Neural progenitor cell (in vitro differentiated cells): ENCODE measurements at regions not wholly inside any gene's neighbourhood (a gene's known extent, or its start where the extent isn't known, plus 50 kb on each side); places are given as distances from the start of the nearest gene placed in this dataset.
"Not testable (repeated sequence)": the region's sequence is repeated elsewhere in the genome, so short reads cannot be mapped to it uniquely, and the experiment has no call there.

ENCODE experiments used
- DNase-seq: peaks from one replicate; pipeline ENCODE4 v3.0.0-alpha.2; 2016; ENCODE audit warnings: low spot score
- H2AFZ ChIP-seq: fragments of 200-600 bp; sonication (generic); replicated peaks from 2 replicates; pipeline ENCODE4 v1.6.1; 2016; ENCODE audit warnings: antibody characterized with exemption
- H3F3A ChIP-seq: fragments of 200-600 bp; sonication (generic); 2 replicates; pipeline ENCODE4 v1.6.1; 2016; ENCODE audit warnings: antibody characterized with exemption, low read depth
- H3K27ac ChIP-seq: fragments of 200-600 bp; sonication (generic); 2 replicates; pipeline ENCODE4 v1.5.1; 2016; ENCODE audit warnings: mild to moderate bottlenecking
- H3K27me3 ChIP-seq: fragments of 200-600 bp; sonication (generic); 2 replicates; pipeline ENCODE4 v1.6.1; 2016; ENCODE audit warnings: mild to moderate bottlenecking, moderate library complexity
- H3K36me3 ChIP-seq: fragments of 200-600 bp; sonication (generic); 2 replicates; pipeline ENCODE4 v1.5.1; 2016
- H3K4me1 ChIP-seq: fragments of 200-600 bp; sonication (generic); 2 replicates; pipeline ENCODE4 v1.6.1; 2016; ENCODE audit warnings: mixed run types
- H3K4me2 ChIP-seq: fragments of 200-600 bp; sonication (generic); 2 replicates; pipeline ENCODE4 v1.6.1; 2016
- H3K4me3 ChIP-seq: fragments of 200-600 bp; sonication (generic); 2 replicates; pipeline ENCODE4 v1.5.1; 2016
- H3K79me2 ChIP-seq: fragments of 200-600 bp; sonication (generic); 2 replicates; pipeline ENCODE4 v1.6.1; 2016; ENCODE audit warnings: low read depth
- H3K9ac ChIP-seq: fragments of 200-600 bp; sonication (generic); 2 replicates; pipeline ENCODE4 v1.6.1; 2016
- H3K9me3 ChIP-seq: fragments of 200-600 bp; sonication (generic); 2 replicates; pipeline ENCODE4 v1.5.1; 2016; ENCODE audit warnings: low read depth
- H4K20me1 ChIP-seq: fragments of 200-600 bp; sonication (generic); 2 replicates; pipeline ENCODE4 v1.6.1; 2016; ENCODE audit warnings: low read depth
- H3K27ac Mint-ChIP-seq: 3 replicates; pipeline ENCODE4 v1.8.0; 2021; ENCODE audit warnings: mixed read lengths
- H3K27me3 Mint-ChIP-seq: 2 replicates; pipeline ENCODE4 v1.8.0; 2022; ENCODE audit warnings: low read depth, mild to moderate bottlenecking, inconsistent platforms, moderate library complexity, mixed read lengths; ENCODE audit not compliant: insufficient read depth
- H3K36me3 Mint-ChIP-seq: 3 replicates; pipeline ENCODE4 v1.8.0; 2021; ENCODE audit warnings: mixed read lengths
- H3K4me1 Mint-ChIP-seq: 3 replicates; pipeline ENCODE4 v1.8.0; 2021; ENCODE audit warnings: mixed read lengths
- H3K4me3 Mint-ChIP-seq: 3 replicates; pipeline ENCODE4 v1.8.0; 2021; ENCODE audit warnings: mild to moderate bottlenecking, moderate library complexity, mixed read lengths
- H3K9me3 Mint-ChIP-seq: 3 replicates; pipeline ENCODE4 v1.8.0; 2020; ENCODE audit warnings: mixed read lengths
- CTCF ChIP-seq: fragments of 200-600 bp; sonication (generic); IDR thresholded peaks from 2 replicates; pipeline ENCODE4 v1.5.1; 2017; ENCODE audit warnings: antibody characterized with exemption, mild to moderate bottlenecking
- EZH2 ChIP-seq: fragments of 200-600 bp; sonication (generic); IDR thresholded peaks from 2 replicates; pipeline ENCODE4 v1.6.1; 2017; ENCODE audit warnings: antibody characterized with exemption, mild to moderate bottlenecking, moderate library complexity
- EZH2phosphoT487 ChIP-seq: fragments of 200-600 bp; sonication (generic); IDR thresholded peaks from 2 replicates; pipeline ENCODE4 v1.6.1; 2017; ENCODE audit warnings: antibody characterized with exemption

- H3K9ac ChIP-seq = no peak overlapping the region
- peaks cover 14% of the 10 kb centered on the region for H3K4me1 ChIP-seq
- TF ChIP-seq EZH2 = no peak
- TF ChIP-seq EZH2phosphoT487 = no peak
- no peak for TF ChIP-seq CTCF
- H3F3A ChIP-seq = no peaks in the 10 kb centered on the region
- H3K4me1 Mint-ChIP-seq = peaks cover 6% of the 10 kb centered on the region
- no peaks in the 10 kb centered on the region for H3K36me3 Mint-ChIP-seq
- H3K27ac Mint-ChIP-seq = no peak overlapping the region
- H3K4me3 ChIP-seq = no peak overlapping the region
- no peak overlapping the region for H3K27ac ChIP-seq
- H3K4me3 Mint-ChIP-seq = no peak overlapping the region
- peak overlapping the region; percentile 5 for H3K4me2 ChIP-seq
- H2AFZ ChIP-seq = no peak overlapping the region
- H3K9me3 Mint-ChIP-seq = peaks cover 6% of the 10 kb centered on the region
- H3K36me3 ChIP-seq = no peaks in the 10 kb centered on the region
- H3K27me3 Mint-ChIP-seq = no peaks in the 10 kb centered on the region
- H3K79me2 ChIP-seq = peaks cover 12% of the 10 kb centered on the region
- H3K27me3 ChIP-seq = no peaks in the 10 kb centered on the region
- no peaks in the 10 kb centered on the region for H4K20me1 ChIP-seq
- no peak for DNase-seq
- H3K9me3 ChIP-seq = no peaks in the 10 kb centered on the region
These were observed 92.6 kb upstream of the GAS1 start for GRCh38 chr9:87039809-87040392.

- H3K79me2 ChIP-seq = peaks cover 12% of the 10 kb centered on the region
- H3K27me3 ChIP-seq = no peaks in the 10 kb centered on the region
- no peak overlapping the region for H3K9ac ChIP-seq
- no peaks in the 10 kb centered on the region for H3K36me3 ChIP-seq
- H3K9me3 Mint-ChIP-seq = peaks cover 6% of the 10 kb centered on the region
- H3K4me1 Mint-ChIP-seq = peaks cover 6% of the 10 kb centered on the region
- no peaks in the 10 kb centered on the region for H3K36me3 Mint-ChIP-seq
- no peaks in the 10 kb centered on the region for H3K9me3 ChIP-seq
- no peak overlapping the region for H3K27ac ChIP-seq
- DNase-seq = no peak
- peaks cover 14% of the 10 kb centered on the region for H3K4me1 ChIP-seq
- H4K20me1 ChIP-seq = no peaks in the 10 kb centered on the region
- no peaks in the 10 kb centered on the region for H3F3A ChIP-seq
- H3K27ac Mint-ChIP-seq = no peak overlapping the region
- H3K4me2 ChIP-seq = peak overlapping the region; percentile 73
- no peak overlapping the region for H3K4me3 Mint-ChIP-seq
- TF ChIP-seq EZH2 = no peak
- TF ChIP-seq CTCF = no peak
- no peak for TF ChIP-seq EZH2phosphoT487
- H3K4me3 ChIP-seq = peak overlapping the region; percentile 48
- H2AFZ ChIP-seq = no peak overlapping the region
- no peaks in the 10 kb centered on the region for H3K27me3 Mint-ChIP-seq
These were observed 93.2 kb upstream of the GAS1 start for GRCh38 chr9:87040410-87041009.

GRCh38 chr9:87041553-87042235 lies 94.4 kb upstream of the GAS1 start:
- DNase-seq, H3K4me1 Mint-ChIP-seq, H3K36me3 ChIP-seq, H3K27me3 ChIP-seq, H3F3A ChIP-seq, H3K9me3 Mint-ChIP-seq, H3K36me3 Mint-ChIP-seq, H3K9ac ChIP-seq, H4K20me1 ChIP-seq, H3K27me3 Mint-ChIP-seq, H3K9me3 ChIP-seq: not testable (repeated sequence)
- H3K79me2 ChIP-seq = peaks cover 12% of the 10 kb centered on the region
- peak overlapping the region; percentile 78 for H2AFZ ChIP-seq
- peaks cover 14% of the 10 kb centered on the region for H3K4me1 ChIP-seq
- Mint-ChIP-seq H3K27ac (peak overlapping the region; percentile 40), H3K4me3 (peak overlapping the region; percentile 83)
- peak overlapping the region; percentile 48 for H3K4me3 ChIP-seq
- H3K27ac ChIP-seq = peak overlapping the region; percentile 2
- H3K4me2 ChIP-seq = peak overlapping the region; percentile 73

- not testable (repeated sequence) for H2AFZ ChIP-seq, H3K36me3 Mint-ChIP-seq, H3K36me3 ChIP-seq, H3K27me3 Mint-ChIP-seq, H3K9me3 Mint-ChIP-seq, H3K9me3 ChIP-seq, H3K27ac ChIP-seq, H3F3A ChIP-seq, H3K27ac Mint-ChIP-seq, DNase-seq, H3K4me1 Mint-ChIP-seq, H3K4me2 ChIP-seq, H3K4me3 ChIP-seq, H3K4me3 Mint-ChIP-seq, H3K79me2 ChIP-seq, H3K9ac ChIP-seq, H3K27me3 ChIP-seq, H4K20me1 ChIP-seq, H3K4me1 ChIP-seq
These were observed 102.8 kb upstream of the GAS1 start for GRCh38 chr9:87049929-87050608.
